KMS-11 (cell line): ENCODE measurements at regions not wholly inside any gene's neighbourhood (a gene's known extent, or its start where the extent isn't known, plus 50 kb on each side); places are given as distances from the start of the nearest gene placed in this dataset.

Experiments used
- H2AFZ ChIP-seq: fragments of 200-600 bp; sonication (generic); 2 replicates; pipeline ENCODE4 v1.6.1; 2016; ENCODE audit warnings: antibody characterized with exemption, mixed run types, low read depth
- H3K27ac ChIP-seq: fragments of 200-600 bp; sonication (generic); 2 replicates; pipeline ENCODE4 v1.6.1; 2016; ENCODE audit warnings: mild to moderate bottlenecking, mixed run types
- H3K27me3 ChIP-seq: fragments of 200-600 bp; sonication (generic); 2 replicates; pipeline ENCODE4 v1.6.1; 2017; ENCODE audit warnings: mild to moderate bottlenecking, low read depth, mixed run types, moderate library complexity; ENCODE audit not compliant: insufficient read depth
- H3K36me3 ChIP-seq: fragments of 200-600 bp; sonication (generic); 2 replicates; pipeline ENCODE4 v1.6.1; 2017; ENCODE audit warnings: mild to moderate bottlenecking, mixed run types; ENCODE audit not compliant: insufficient read depth
- H3K4me1 ChIP-seq: fragments of 200-600 bp; sonication (generic); 2 replicates; pipeline ENCODE4 v1.6.1; 2016; ENCODE audit warnings: mild to moderate bottlenecking, low read depth, mixed run types; ENCODE audit not compliant: poor library complexity, severe bottlenecking
- H3K4me2 ChIP-seq: fragments of 200-600 bp; sonication (generic); 2 replicates; pipeline ENCODE4 v1.7.0; 2016; ENCODE audit warnings: mild to moderate bottlenecking, mixed run types
- H3K4me3 ChIP-seq: fragments of 200-600 bp; sonication (generic); IDR thresholded peaks from 2 replicates; pipeline ENCODE4 v1.6.1; 2017; ENCODE audit warnings: low read depth, low read length, mixed read lengths; ENCODE audit not compliant: insufficient read depth
- H3K79me2 ChIP-seq: fragments of 200-600 bp; sonication (generic); 2 replicates; pipeline ENCODE4 v1.6.1; 2016; ENCODE audit warnings: low read depth, mixed run types; ENCODE audit not compliant: insufficient read depth
- H3K9ac ChIP-seq: fragments of 200-600 bp; sonication (generic); 2 replicates; pipeline ENCODE4 v1.6.1; 2016; ENCODE audit warnings: mild to moderate bottlenecking, mixed run types
- H4K20me1 ChIP-seq: fragments of 200-600 bp; sonication (generic); 2 replicates; pipeline ENCODE4 v1.6.1; 2016; ENCODE audit warnings: mild to moderate bottlenecking, mixed run types; ENCODE audit not compliant: insufficient read depth
- CTCF ChIP-seq: fragments of 200-600 bp; sonication (generic); conservative IDR thresholded peaks from 2 replicates; pipeline ENCODE4 v1.6.1; 2017; ENCODE audit warnings: low read depth, mild to moderate bottlenecking, antibody characterized with exemption, low read length, moderate library complexity, mixed read lengths

GRCh38 chr6:137676888-137677287 lies 182.7 kb upstream of the OLIG3 start:
- H3K4me2 ChIP-seq: no peak overlapping the region
- no peak overlapping the region for H3K9ac ChIP-seq
- no peak overlapping the region for H3K4me3 ChIP-seq
- H3K27me3 ChIP-seq: no peaks in the 10 kb centered on the region
- TF ChIP-seq CTCF: no peak
- no peak overlapping the region for H3K27ac ChIP-seq
- no peak overlapping the region for H2AFZ ChIP-seq
- H3K79me2 ChIP-seq: no peaks in the 10 kb centered on the region
- H3K4me1 ChIP-seq: peaks cover 14% of the 10 kb centered on the region
- no peaks in the 10 kb centered on the region for H3K36me3 ChIP-seq
- H4K20me1 ChIP-seq: no peaks in the 10 kb centered on the region

GRCh38 chr6:137677709-137678108 lies 183.5 kb upstream of the OLIG3 start:
- Histone ChIP-seq H3K27me3 (no peaks in the 10 kb centered on the region), H3K36me3 (no peaks in the 10 kb centered on the region), H3K4me3 (no peak overlapping the region), H2AFZ (no peak overlapping the region), H3K4me1 (peaks cover 14% of the 10 kb centered on the region), H3K4me2 (no peak overlapping the region), H3K27ac (no peak overlapping the region), H3K9ac (no peak overlapping the region), H4K20me1 (no peaks in the 10 kb centered on the region), H3K79me2 (no peaks in the 10 kb centered on the region)
- TF ChIP-seq CTCF: no peak

GRCh38 chr6:137678451-137678850 lies 184.3 kb upstream of the OLIG3 start:
- peaks cover 14% of the 10 kb centered on the region for H3K4me1 ChIP-seq
- no peak overlapping the region for H3K9ac ChIP-seq
- no peak overlapping the region for H3K4me3 ChIP-seq
- TF ChIP-seq CTCF: no peak
- no peaks in the 10 kb centered on the region for H3K27me3 ChIP-seq
- no peaks in the 10 kb centered on the region for H4K20me1 ChIP-seq
- no peaks in the 10 kb centered on the region for H3K36me3 ChIP-seq
- H2AFZ ChIP-seq: no peak overlapping the region
- no peak overlapping the region for H3K27ac ChIP-seq
- no peaks in the 10 kb centered on the region for H3K79me2 ChIP-seq
- no peak overlapping the region for H3K4me2 ChIP-seq

- Histone ChIP-seq H3K4me2 (no peak overlapping the region), H3K79me2 (no peaks in the 10 kb centered on the region), H3K4me3 (no peak overlapping the region), H3K9ac (no peak overlapping the region), H3K4me1 (peaks cover 14% of the 10 kb centered on the region), H3K27me3 (no peaks in the 10 kb centered on the region), H2AFZ (no peak overlapping the region), H3K27ac (no peak overlapping the region), H3K36me3 (no peaks in the 10 kb centered on the region), H4K20me1 (no peaks in the 10 kb centered on the region)
- TF ChIP-seq CTCF: no peak
These were observed 186.2 kb upstream of the TNFAIP3 start for GRCh38 chr6:137680705-137681346.
